ENCODE measurements at regions not wholly inside any gene's neighbourhood (a gene's known extent, or its start where the extent isn't known, plus 50 kb on each side); places are given as distances from the start of the nearest gene placed in this dataset.

GRCh38 chr3:16817197-16817596 is 67.6 kb upstream of the PLCL2 start:
- TF ChIP-seq ZNF239 (CRISPR knock-in tag; IDR thresholded peaks at IDR 0.05) (no peak), EZH2 (IDR thresholded peaks at IDR 0.05; ENCODE audit: borderline replicate concordance, low read depth, low read length) (no peak), ZNF778 (CRISPR knock-in tag; IDR thresholded peaks at IDR 0.05) (no peak), FOS (IDR thresholded peaks at IDR 0.05; ENCODE audit: extremely low read depth, insufficient read length) (no peak), ZBTB8A (IDR thresholded peaks at IDR 0.05; ENCODE audit: partially characterized antibody) (no peak), ZNF583 (CRISPR knock-in tag; IDR thresholded peaks at IDR 0.05) (no peak), IFI16 (CRISPR knock-in tag; IDR thresholded peaks at IDR 0.05) (no peak), SP1 (CRISPR knock-in tag; IDR thresholded peaks at IDR 0.05) (no peak)
- TF ChIP-seq, protein P1, sequence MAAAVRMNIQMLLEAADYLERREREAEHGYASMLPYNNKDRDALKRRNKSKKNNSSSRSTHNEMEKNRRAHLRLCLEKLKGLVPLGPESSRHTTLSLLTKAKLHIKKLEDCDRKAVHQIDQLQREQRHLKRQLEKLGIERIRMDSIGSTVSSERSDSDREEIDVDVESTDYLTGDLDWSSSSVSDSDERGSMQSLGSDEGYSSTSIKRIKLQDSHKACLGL (CRISPR knock-in tag; IDR thresholded peaks at IDR 0.05; ENCODE audit: borderline replicate concordance, poor library complexity, severe bottlenecking) = no peak

All from K562 (cell line).